ENCODE measurements at regions not wholly inside any gene's neighbourhood (a gene's known extent, or its start where the extent isn't known, plus 50 kb on each side); places are given as distances from the start of the nearest gene placed in this dataset.

- Mint-ChIP-seq H3K4me1 (ENCODE audit: low read depth, unreplicated experiment) (peaks cover 15% of the 10 kb centered on the region), H3K27ac (ENCODE audit: unreplicated experiment) (no peak overlapping the region), H3K4me3 (ENCODE audit: unreplicated experiment) (no peak overlapping the region), H3K9me3 (ENCODE audit: unreplicated experiment) (no peaks in the 10 kb centered on the region), H3K27me3 (ENCODE audit: insufficient read depth, unreplicated experiment) (no peaks in the 10 kb centered on the region), H3K36me3 (ENCODE audit: insufficient read depth, unreplicated experiment) (no peaks in the 10 kb centered on the region)
- intact Hi-C loops (cut with micrococcal nuclease; ENCODE audit: unreplicated experiment) = no loop called here
- BruUV-seq (replicated peaks) = no TSS peak
- no peaks in the 10 kb centered on the region; the same call in 1 of the 2 replicates for H3K9me3 ChIP-seq
- peaks cover 18% of the 10 kb centered on the region for H3K4me1 ChIP-seq
- no peak for DNase-seq
- no peaks in the 10 kb centered on the region for H3K27me3 ChIP-seq (replicated peaks; ENCODE audit: control insufficient read depth, insufficient read depth, low read length)
- TF ChIP-seq CTCF (IDR thresholded peaks at IDR 0.05; ENCODE audit: insufficient read depth in 1 of 2, low read depth in 1 of 2, low read length in 1 of 2, severe bottlenecking in 1 of 2, unreplicated experiment in 1 of 2) = no peak
- H3K4me3 ChIP-seq (ENCODE audit: low read depth, low read length) = no peak overlapping the region
- CTCF ChIA-PET = no interaction called here
- POLR2A ChIA-PET = no interaction called here
- no peaks in the 10 kb centered on the region for H3K36me3 ChIP-seq (ENCODE audit: control insufficient read depth, insufficient read depth, low read length)
Observed at GRCh38 chr12:66063916-66064315, 66.6 kb downstream of the LLPH start.

GRCh38 chr12:66062290-66062625 is 68.3 kb downstream of the LLPH start:
- BruUV-seq (replicated peaks) = no TSS peak
- ChIA-PET CTCF (interaction anchor here (1.0 kb wide), 1 partner anchor 456 kb away, joined by 4 read pairs; no protein-coding TSS in a partner anchor), POLR2A (interaction anchor here (0.5 to 0.7 kb wide), 2 partner anchors 108 to 1172 kb away, joined by 4 to 5 read pairs; no protein-coding TSS in a partner anchor)
- Histone ChIP-seq H3K36me3 (ENCODE audit: control insufficient read depth, insufficient read depth, low read length) (no peaks in the 10 kb centered on the region), H3K27me3 (replicated peaks; ENCODE audit: control insufficient read depth, insufficient read depth, low read length) (no peaks in the 10 kb centered on the region), H3K4me1 (peaks cover 18% of the 10 kb centered on the region), H3K4me3 (ENCODE audit: low read depth, low read length) (no peak overlapping the region), H3K9me3 (no peaks in the 10 kb centered on the region; the same call in 1 of the 2 replicates)
- Mint-ChIP-seq H3K4me3 (ENCODE audit: unreplicated experiment) (no peak overlapping the region), H3K27me3 (ENCODE audit: insufficient read depth, unreplicated experiment) (no peaks in the 10 kb centered on the region), H3K4me1 (ENCODE audit: low read depth, unreplicated experiment) (peaks cover 15% of the 10 kb centered on the region), H3K36me3 (ENCODE audit: insufficient read depth, unreplicated experiment) (no peaks in the 10 kb centered on the region), H3K27ac (ENCODE audit: unreplicated experiment) (no peak overlapping the region), H3K9me3 (ENCODE audit: unreplicated experiment) (no peaks in the 10 kb centered on the region)
- intact Hi-C loops (cut with micrococcal nuclease; ENCODE audit: unreplicated experiment) = no loop called here
- TF ChIP-seq CTCF (IDR thresholded peaks at IDR 0.05; ENCODE audit: insufficient read depth in 1 of 2, low read depth in 1 of 2, low read length in 1 of 2, severe bottlenecking in 1 of 2, unreplicated experiment in 1 of 2) = no peak
- DNase-seq = no peak

DNA sequence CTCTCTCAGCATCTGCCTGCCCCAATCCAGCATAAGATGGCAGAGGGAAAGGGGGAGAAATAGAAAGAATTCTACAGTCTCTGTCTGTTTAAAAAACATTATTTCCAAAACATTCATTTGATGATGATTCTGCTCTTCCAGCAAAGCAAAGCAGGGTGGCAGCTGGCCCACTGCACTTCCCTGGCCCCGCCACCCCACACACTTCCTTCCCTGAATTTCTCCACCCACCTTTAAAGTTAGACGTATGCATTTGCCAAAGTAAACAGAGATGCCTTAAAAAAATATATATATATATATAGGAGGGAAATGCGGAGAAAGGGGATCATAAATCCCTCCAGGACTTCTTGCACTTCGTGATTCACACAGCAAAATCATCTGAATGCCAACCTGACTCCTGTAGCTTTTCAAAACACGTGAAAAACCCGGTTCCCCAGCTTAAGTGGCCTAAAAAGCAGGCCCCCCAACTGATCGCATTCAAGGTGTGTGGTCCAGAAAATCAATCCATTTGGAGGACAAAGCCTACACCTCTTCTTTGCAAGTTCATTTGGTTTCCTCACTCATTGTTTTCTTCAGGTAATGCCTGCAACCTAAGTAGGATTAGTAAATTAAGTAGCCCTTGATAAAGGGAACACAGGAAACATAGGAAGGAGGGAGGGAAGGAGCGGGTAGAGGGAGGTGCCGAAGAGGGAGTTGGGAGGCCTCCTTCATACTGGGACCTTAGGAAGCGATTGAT is 68.8 kb downstream of the LLPH start:
- Mint-ChIP-seq H3K4me3 (ENCODE audit: unreplicated experiment) (no peak overlapping the region), H3K27ac (ENCODE audit: unreplicated experiment) (no peak overlapping the region), H3K9me3 (ENCODE audit: unreplicated experiment) (no peaks in the 10 kb centered on the region), H3K27me3 (ENCODE audit: insufficient read depth, unreplicated experiment) (no peaks in the 10 kb centered on the region), H3K36me3 (ENCODE audit: insufficient read depth, unreplicated experiment) (no peaks in the 10 kb centered on the region), H3K4me1 (ENCODE audit: low read depth, unreplicated experiment) (peaks cover 15% of the 10 kb centered on the region)
- H3K27me3 ChIP-seq (replicated peaks; ENCODE audit: control insufficient read depth, insufficient read depth, low read length) = no peaks in the 10 kb centered on the region
- no peak overlapping the region for H3K4me3 ChIP-seq (ENCODE audit: low read depth, low read length)
- H3K36me3 ChIP-seq (ENCODE audit: control insufficient read depth, insufficient read depth, low read length) = no peaks in the 10 kb centered on the region
- no peak for DNase-seq
- peaks cover 18% of the 10 kb centered on the region for H3K4me1 ChIP-seq
- intact Hi-C loops (cut with micrococcal nuclease; ENCODE audit: unreplicated experiment) = no loop called here
- ChIA-PET POLR2A (interaction anchor here (0.5 to 0.7 kb wide), 2 partner anchors 108 to 1172 kb away, joined by 4 to 5 read pairs; no protein-coding TSS in a partner anchor), CTCF (interaction anchor here (1.0 kb wide), 1 partner anchor 455 kb away, joined by 4 read pairs; no protein-coding TSS in a partner anchor)
- no TSS peak for BruUV-seq (replicated peaks)
- H3K9me3 ChIP-seq = no peaks in the 10 kb centered on the region; the same call in 1 of the 2 replicates
- no peak for TF ChIP-seq CTCF (IDR thresholded peaks at IDR 0.05; ENCODE audit: insufficient read depth in 1 of 2, low read depth in 1 of 2, low read length in 1 of 2, severe bottlenecking in 1 of 2, unreplicated experiment in 1 of 2)
